KMS-11 (cell line): ENCODE measurements at regions not wholly inside any gene's neighbourhood (a gene's known extent, or its start where the extent isn't known, plus 50 kb on each side); places are given as distances from the start of the nearest gene placed in this dataset.

Experiments used
- H2AFZ ChIP-seq: fragments of 200-600 bp; sonication (generic); 2 replicates; pipeline ENCODE4 v1.6.1; 2016; ENCODE audit warnings: antibody characterized with exemption, mixed run types, low read depth
- H3K27ac ChIP-seq: fragments of 200-600 bp; sonication (generic); 2 replicates; pipeline ENCODE4 v1.6.1; 2016; ENCODE audit warnings: mild to moderate bottlenecking, mixed run types
- H3K27me3 ChIP-seq: fragments of 200-600 bp; sonication (generic); 2 replicates; pipeline ENCODE4 v1.6.1; 2017; ENCODE audit warnings: mild to moderate bottlenecking, low read depth, mixed run types, moderate library complexity; ENCODE audit not compliant: insufficient read depth
- H3K36me3 ChIP-seq: fragments of 200-600 bp; sonication (generic); 2 replicates; pipeline ENCODE4 v1.6.1; 2017; ENCODE audit warnings: mild to moderate bottlenecking, mixed run types; ENCODE audit not compliant: insufficient read depth
- H3K4me1 ChIP-seq: fragments of 200-600 bp; sonication (generic); 2 replicates; pipeline ENCODE4 v1.6.1; 2016; ENCODE audit warnings: mild to moderate bottlenecking, low read depth, mixed run types; ENCODE audit not compliant: poor library complexity, severe bottlenecking
- H3K4me2 ChIP-seq: fragments of 200-600 bp; sonication (generic); 2 replicates; pipeline ENCODE4 v1.7.0; 2016; ENCODE audit warnings: mild to moderate bottlenecking, mixed run types
- H3K4me3 ChIP-seq: fragments of 200-600 bp; sonication (generic); IDR thresholded peaks from 2 replicates; pipeline ENCODE4 v1.6.1; 2017; ENCODE audit warnings: low read depth, low read length, mixed read lengths; ENCODE audit not compliant: insufficient read depth
- H3K79me2 ChIP-seq: fragments of 200-600 bp; sonication (generic); 2 replicates; pipeline ENCODE4 v1.6.1; 2016; ENCODE audit warnings: low read depth, mixed run types; ENCODE audit not compliant: insufficient read depth
- H3K9ac ChIP-seq: fragments of 200-600 bp; sonication (generic); 2 replicates; pipeline ENCODE4 v1.6.1; 2016; ENCODE audit warnings: mild to moderate bottlenecking, mixed run types
- H4K20me1 ChIP-seq: fragments of 200-600 bp; sonication (generic); 2 replicates; pipeline ENCODE4 v1.6.1; 2016; ENCODE audit warnings: mild to moderate bottlenecking, mixed run types; ENCODE audit not compliant: insufficient read depth
- TF ChIP-seq, protein P1 (sequence below): fragments of 200-600 bp; sonication (generic); conservative IDR thresholded peaks from 2 replicates; pipeline ENCODE4 v1.6.1; 2017; ENCODE audit warnings: low read depth, mild to moderate bottlenecking, antibody characterized with exemption, low read length, moderate library complexity, mixed read lengths

GRCh38 chr15:85976102-85976501, 103.6 kb upstream of the AGBL1 start:
- H2AFZ ChIP-seq: no peak overlapping the region
- no peak overlapping the region for H3K4me2 ChIP-seq
- H3K27me3 ChIP-seq: no peaks in the 10 kb centered on the region
- H3K9ac ChIP-seq: no peak overlapping the region
- TF ChIP-seq, protein P1, sequence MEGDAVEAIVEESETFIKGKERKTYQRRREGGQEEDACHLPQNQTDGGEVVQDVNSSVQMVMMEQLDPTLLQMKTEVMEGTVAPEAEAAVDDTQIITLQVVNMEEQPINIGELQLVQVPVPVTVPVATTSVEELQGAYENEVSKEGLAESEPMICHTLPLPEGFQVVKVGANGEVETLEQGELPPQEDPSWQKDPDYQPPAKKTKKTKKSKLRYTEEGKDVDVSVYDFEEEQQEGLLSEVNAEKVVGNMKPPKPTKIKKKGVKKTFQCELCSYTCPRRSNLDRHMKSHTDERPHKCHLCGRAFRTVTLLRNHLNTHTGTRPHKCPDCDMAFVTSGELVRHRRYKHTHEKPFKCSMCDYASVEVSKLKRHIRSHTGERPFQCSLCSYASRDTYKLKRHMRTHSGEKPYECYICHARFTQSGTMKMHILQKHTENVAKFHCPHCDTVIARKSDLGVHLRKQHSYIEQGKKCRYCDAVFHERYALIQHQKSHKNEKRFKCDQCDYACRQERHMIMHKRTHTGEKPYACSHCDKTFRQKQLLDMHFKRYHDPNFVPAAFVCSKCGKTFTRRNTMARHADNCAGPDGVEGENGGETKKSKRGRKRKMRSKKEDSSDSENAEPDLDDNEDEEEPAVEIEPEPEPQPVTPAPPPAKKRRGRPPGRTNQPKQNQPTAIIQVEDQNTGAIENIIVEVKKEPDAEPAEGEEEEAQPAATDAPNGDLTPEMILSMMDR: no peak
- H3K36me3 ChIP-seq: no peaks in the 10 kb centered on the region
- H3K4me1 ChIP-seq: no peaks in the 10 kb centered on the region
- no peak overlapping the region for H3K27ac ChIP-seq
- no peaks in the 10 kb centered on the region for H4K20me1 ChIP-seq
- H3K79me2 ChIP-seq: no peaks in the 10 kb centered on the region
- no peak overlapping the region for H3K4me3 ChIP-seq

GRCh38 chr15:85976986-85977385, 102.7 kb upstream of the AGBL1 start:
- H3K36me3 ChIP-seq: no peaks in the 10 kb centered on the region
- no peak overlapping the region for H3K9ac ChIP-seq
- TF ChIP-seq, protein P1: no peak
- H3K4me2 ChIP-seq: no peak overlapping the region
- H2AFZ ChIP-seq: no peak overlapping the region
- no peak overlapping the region for H3K27ac ChIP-seq
- H3K4me3 ChIP-seq: no peak overlapping the region
- H3K27me3 ChIP-seq: no peaks in the 10 kb centered on the region
- no peaks in the 10 kb centered on the region for H3K79me2 ChIP-seq
- H4K20me1 ChIP-seq: no peaks in the 10 kb centered on the region
- no peaks in the 10 kb centered on the region for H3K4me1 ChIP-seq

GRCh38 chr15:85977586-85977985, 102.1 kb upstream of the AGBL1 start:
- H3K9ac ChIP-seq: no peak overlapping the region
- H3K4me1 ChIP-seq: no peaks in the 10 kb centered on the region
- no peak overlapping the region for H2AFZ ChIP-seq
- H3K36me3 ChIP-seq: no peaks in the 10 kb centered on the region
- no peak overlapping the region for H3K4me3 ChIP-seq
- H3K27me3 ChIP-seq: no peaks in the 10 kb centered on the region
- H3K27ac ChIP-seq: no peak overlapping the region
- no peaks in the 10 kb centered on the region for H4K20me1 ChIP-seq
- no peak overlapping the region for H3K4me2 ChIP-seq
- no peaks in the 10 kb centered on the region for H3K79me2 ChIP-seq
- TF ChIP-seq, protein P1: no peak

DNA sequence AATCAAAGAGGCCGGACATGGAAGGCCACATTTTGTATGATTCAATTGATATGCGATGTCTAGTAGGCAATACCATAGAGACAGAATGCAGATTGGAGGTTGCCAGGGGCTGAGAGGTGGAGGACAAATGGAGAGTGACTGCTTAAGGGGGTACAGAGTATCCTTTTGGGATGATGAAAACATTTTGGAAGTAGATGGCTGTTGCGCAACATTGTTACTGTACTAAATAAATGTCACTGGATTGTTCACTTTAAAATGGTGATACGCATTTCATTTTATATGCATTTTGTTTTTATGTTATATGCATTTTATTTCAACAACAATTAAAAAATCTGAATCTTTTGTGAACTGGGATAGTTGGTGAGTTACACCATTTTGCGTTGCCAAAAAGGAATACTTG, 99.7 kb upstream of the AGBL1 start:
- Histone ChIP-seq H3K27me3 (no peaks in the 10 kb centered on the region), H4K20me1 (no peaks in the 10 kb centered on the region), H3K36me3 (no peaks in the 10 kb centered on the region), H2AFZ (no peak overlapping the region), H3K4me1 (no peaks in the 10 kb centered on the region), H3K4me2 (no peak overlapping the region), H3K4me3 (no peak overlapping the region), H3K27ac (no peak overlapping the region), H3K9ac (no peak overlapping the region), H3K79me2 (no peaks in the 10 kb centered on the region)
- TF ChIP-seq, protein P1: no peak
